ENCODE measurements at regions not wholly inside any gene's neighbourhood (a gene's known extent, or its start where the extent isn't known, plus 50 kb on each side); places are given as distances from the start of the nearest gene placed in this dataset.
"Not testable (repeated sequence)": the region's sequence is repeated elsewhere in the genome, so short reads cannot be mapped to it uniquely, and the experiment has no call there.

- TF ChIP-seq CTCF, POLR2A (IDR thresholded peaks at IDR 0.05): not testable (repeated sequence)
Observed at GRCh38 chr15:59786466-59786865, 97.3 kb upstream of the BNIP2 start.

All from uterus (tissue), 2 donors.